ENCODE measurements at regions not wholly inside any gene's neighbourhood (a gene's known extent, or its start where the extent isn't known, plus 50 kb on each side); places are given as distances from the start of the nearest gene placed in this dataset.

GRCh38 chr6:14999106-14999505 lies 246.8 kb upstream of the JARID2 start:
- Histone ChIP-seq H3K27me3 (ENCODE audit: low read depth) (no peaks in the 10 kb centered on the region), H3K4me1 (no peaks in the 10 kb centered on the region), H3K27ac (replicated peaks) (no peak overlapping the region), H3K36me3 (no peaks in the 10 kb centered on the region), H3K9me3 (replicated peaks) (no peaks in the 10 kb centered on the region), H3K4me3 (no peak overlapping the region)
- intact Hi-C loops (cut with micrococcal nuclease): no loop called here
- DNase-seq: no peak
- no peak for TF ChIP-seq CTCF (IDR thresholded peaks at IDR 0.05; ENCODE audit: borderline replicate concordance)

- TF ChIP-seq CTCF (IDR thresholded peaks at IDR 0.05; ENCODE audit: borderline replicate concordance): no peak
- Histone ChIP-seq H3K36me3 (no peaks in the 10 kb centered on the region), H3K27me3 (ENCODE audit: low read depth) (no peaks in the 10 kb centered on the region), H3K4me3 (no peak overlapping the region), H3K27ac (replicated peaks) (no peak overlapping the region), H3K4me1 (no peaks in the 10 kb centered on the region), H3K9me3 (replicated peaks) (no peaks in the 10 kb centered on the region)
- DNase-seq: no peak
- intact Hi-C loops (cut with micrococcal nuclease): no loop called here
These were observed 244.5 kb upstream of the JARID2 start for GRCh38 chr6:15001326-15001910.

GRCh38 chr6:15008269-15008668 lies 237.6 kb upstream of the JARID2 start:
- Histone ChIP-seq H3K4me1 (no peaks in the 10 kb centered on the region), H3K4me3 (no peak overlapping the region), H3K27ac (replicated peaks) (no peak overlapping the region), H3K9me3 (replicated peaks) (no peaks in the 10 kb centered on the region), H3K36me3 (no peaks in the 10 kb centered on the region), H3K27me3 (ENCODE audit: low read depth) (no peaks in the 10 kb centered on the region)
- DNase-seq: no peak
- TF ChIP-seq CTCF (IDR thresholded peaks at IDR 0.05; ENCODE audit: borderline replicate concordance): no peak
- intact Hi-C loops (cut with micrococcal nuclease): no loop called here

GRCh38 chr6:15014958-15015357 lies 230.9 kb upstream of the JARID2 start:
- intact Hi-C loops (cut with micrococcal nuclease): no loop called here
- DNase-seq: no peak
- Histone ChIP-seq H3K27me3 (ENCODE audit: low read depth) (no peaks in the 10 kb centered on the region), H3K27ac (replicated peaks) (no peak overlapping the region), H3K9me3 (replicated peaks) (no peaks in the 10 kb centered on the region), H3K4me3 (no peak overlapping the region), H3K36me3 (no peaks in the 10 kb centered on the region), H3K4me1 (peaks cover 14% of the 10 kb centered on the region)
- no peak for TF ChIP-seq CTCF (IDR thresholded peaks at IDR 0.05; ENCODE audit: borderline replicate concordance)

- H3K27ac ChIP-seq (replicated peaks): no peak overlapping the region
- no peak for DNase-seq
- H3K9me3 ChIP-seq (replicated peaks): no peaks in the 10 kb centered on the region
- H3K36me3 ChIP-seq: no peaks in the 10 kb centered on the region
- peaks cover 14% of the 10 kb centered on the region for H3K4me1 ChIP-seq
- H3K4me3 ChIP-seq: peak overlapping the region; percentile 36
- intact Hi-C loops (cut with micrococcal nuclease): no loop called here
- TF ChIP-seq CTCF (IDR thresholded peaks at IDR 0.05; ENCODE audit: borderline replicate concordance): no peak
- H3K27me3 ChIP-seq (ENCODE audit: low read depth): no peaks in the 10 kb centered on the region
These were observed 229.1 kb upstream of the JARID2 start for GRCh38 chr6:15016813-15017212.
